Breast epithelium (tissue), 4 donors: ENCODE measurements at regions not wholly inside any gene's neighbourhood (a gene's known extent, or its start where the extent isn't known, plus 50 kb on each side); places are given as distances from the start of the nearest gene placed in this dataset.
"Not testable (repeated sequence)": the region's sequence is repeated elsewhere in the genome, so short reads cannot be mapped to it uniquely, and the experiment has no call there.

Experiments
- DNase-seq, 2 donors: peaks; one replicate each; pipeline ENCODE4 v3.0.0-alpha.2; 2019; ENCODE audit warnings: low spot score in 2 of 2
- H3K27ac ChIP-seq, 2 donors: fragments of 200-600 bp; sonication (generic) in 1 of 2; one replicate each; pipeline ENCODE4 v1.5.1; 2016 to 2019; ENCODE audit warnings: mild to moderate bottlenecking in 1 of 2
- H3K27me3 ChIP-seq, 2 donors: fragments of 200-600 bp; sonication (generic) in 1 of 2; one replicate each; pipeline versions ENCODE4 v1.5.1 to v1.6.0; 2017 to 2019; ENCODE audit warnings: control low read depth in 1 of 2, mild to moderate bottlenecking in 1 of 2
- H3K36me3 ChIP-seq: fragments of 200-600 bp; one replicate; pipeline ENCODE4 v1.5.1; 2019
- H3K4me1 ChIP-seq, 2 donors: fragments of 200-600 bp; sonication (generic); one replicate each; pipeline ENCODE4 v1.5.1; 2016 to 2019; ENCODE audit warnings: control low read depth in 1 of 2
- H3K4me3 ChIP-seq, 3 donors: fragments of 200-600 bp; sonication (generic); 1 replicate in 2 of 3; 2 replicates in 1 of 3; pipeline ENCODE4 v1.5.1; 2016 to 2019; ENCODE audit warnings: mild to moderate bottlenecking in 3 of 3, moderate library complexity in 2 of 3
- H3K9me3 ChIP-seq, 2 donors: fragments of 200-600 bp; sonication (generic) in 1 of 2; one replicate each; pipeline ENCODE4 v1.5.1; 2016 to 2019; ENCODE audit warnings: control low read depth in 1 of 2
- POLR2A ChIP-seq: fragments of 450-650 bp; IDR thresholded peaks from one replicate; pipeline ENCODE4 v1.6.1; 2016; ENCODE audit warnings: antibody characterized with exemption, mild to moderate bottlenecking, moderate library complexity
- POLR2AphosphoS5 ChIP-seq, 3 donors: sonication (generic); formaldehyde crosslinking; IDR thresholded peaks; one replicate each; pipeline ENCODE4 v1.6.1; 2017; ENCODE audit warnings: antibody characterized with exemption in 3 of 3
- intact Hi-C: fragments of 100-400 bp; cut with DNase I; formaldehyde crosslinking; loops from one replicate; pipeline ENCODE4 v1.15.1; 2023; ENCODE audit warnings: low total_unique reads
- TF ChIP-seq, protein P1 (sequence below), 3 donors: fragments of 450-650 bp; IDR thresholded peaks; one replicate each; pipeline ENCODE4 v1.5.1; 2016 to 2017; ENCODE audit warnings: antibody characterized with exemption in 3 of 3, mild to moderate bottlenecking in 3 of 3, moderate library complexity in 3 of 3

GRCh38 chr2:111519071-111519470, 364.9 kb downstream of the ANAPC1 start:
- Histone ChIP-seq H3K4me3 (no peak overlapping the region), H3K27me3 (no peaks in the 10 kb centered on the region), H3K27ac (no peak overlapping the region), H3K36me3 (no peaks in the 10 kb centered on the region), H3K9me3 (no peaks in the 10 kb centered on the region), H3K4me1 (peaks cover 0 to 3% of the 10 kb centered on the region in 2 donors)
- intact Hi-C loops: no loop called here
- no peak for TF ChIP-seq POLR2A
- no peak for TF ChIP-seq POLR2AphosphoS5 (IDR thresholded peaks at IDR 0.05)
- TF ChIP-seq, protein P1, sequence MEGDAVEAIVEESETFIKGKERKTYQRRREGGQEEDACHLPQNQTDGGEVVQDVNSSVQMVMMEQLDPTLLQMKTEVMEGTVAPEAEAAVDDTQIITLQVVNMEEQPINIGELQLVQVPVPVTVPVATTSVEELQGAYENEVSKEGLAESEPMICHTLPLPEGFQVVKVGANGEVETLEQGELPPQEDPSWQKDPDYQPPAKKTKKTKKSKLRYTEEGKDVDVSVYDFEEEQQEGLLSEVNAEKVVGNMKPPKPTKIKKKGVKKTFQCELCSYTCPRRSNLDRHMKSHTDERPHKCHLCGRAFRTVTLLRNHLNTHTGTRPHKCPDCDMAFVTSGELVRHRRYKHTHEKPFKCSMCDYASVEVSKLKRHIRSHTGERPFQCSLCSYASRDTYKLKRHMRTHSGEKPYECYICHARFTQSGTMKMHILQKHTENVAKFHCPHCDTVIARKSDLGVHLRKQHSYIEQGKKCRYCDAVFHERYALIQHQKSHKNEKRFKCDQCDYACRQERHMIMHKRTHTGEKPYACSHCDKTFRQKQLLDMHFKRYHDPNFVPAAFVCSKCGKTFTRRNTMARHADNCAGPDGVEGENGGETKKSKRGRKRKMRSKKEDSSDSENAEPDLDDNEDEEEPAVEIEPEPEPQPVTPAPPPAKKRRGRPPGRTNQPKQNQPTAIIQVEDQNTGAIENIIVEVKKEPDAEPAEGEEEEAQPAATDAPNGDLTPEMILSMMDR (IDR thresholded peaks at IDR 0.05): no peak
- DNase-seq: no peak

DNA sequence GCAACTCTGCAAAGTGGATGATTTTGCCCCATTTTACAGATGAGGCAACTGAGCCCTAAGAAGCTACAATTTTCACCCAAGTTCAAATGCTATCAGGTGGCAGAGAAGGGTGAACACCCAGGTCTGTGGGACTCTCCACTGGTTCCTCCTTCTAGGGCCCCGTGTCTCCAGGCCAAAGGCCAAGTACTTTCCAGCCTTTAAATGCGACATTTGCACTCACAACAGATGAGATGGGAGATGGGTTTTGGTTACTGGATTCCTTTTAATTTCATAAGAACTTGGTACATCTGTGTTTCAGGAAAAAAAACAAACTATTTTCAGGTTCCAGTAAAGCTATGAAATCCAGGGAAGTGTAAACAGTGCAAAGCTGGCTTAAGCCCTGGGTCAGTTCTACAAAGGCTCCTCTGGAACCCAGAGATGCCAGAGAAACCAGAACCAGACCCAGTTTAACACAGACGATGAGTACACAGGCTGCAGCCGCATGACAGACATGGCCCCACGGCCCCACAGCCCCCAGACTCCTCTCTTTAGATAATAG, 361.7 kb downstream of the ANAPC1 start:
- Histone ChIP-seq H3K27me3 (no peaks in the 10 kb centered on the region), H3K27ac (peak overlapping the region in 1 of 2 donors; percentile 74), H3K4me3 (no peak overlapping the region), H3K4me1 (peaks cover 0 to 3% of the 10 kb centered on the region in 2 donors), H3K9me3 (no peaks in the 10 kb centered on the region), H3K36me3 (no peaks in the 10 kb centered on the region)
- intact Hi-C loops: no loop called here
- TF ChIP-seq, protein P1 (IDR thresholded peaks at IDR 0.05): no peak
- TF ChIP-seq POLR2AphosphoS5 (IDR thresholded peaks at IDR 0.05): peak in 1 of 3 donors; percentile 29
- DNase-seq: no peak

DNA sequence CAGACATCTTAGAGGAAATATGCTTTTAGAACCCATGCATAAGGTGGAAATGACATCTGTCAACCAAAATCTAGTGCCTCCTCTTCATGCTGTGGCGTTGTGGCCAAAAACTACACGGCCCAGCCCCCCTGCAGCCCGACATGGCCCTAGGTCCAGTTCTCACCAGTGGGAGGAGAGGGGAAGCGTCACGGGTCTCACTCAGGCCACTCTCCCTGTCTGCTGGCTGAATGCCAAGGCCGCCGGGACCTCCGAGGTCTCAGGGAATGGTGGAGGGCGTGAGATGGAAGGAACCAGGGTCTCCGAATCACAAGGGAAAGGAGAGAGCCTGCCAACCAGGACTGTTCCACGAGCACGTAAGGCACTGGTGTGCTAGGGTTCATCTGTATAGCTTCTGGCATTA, 361.0 kb downstream of the ANAPC1 start:
- no peak overlapping the region for H3K27ac ChIP-seq
- H3K36me3 ChIP-seq: no peaks in the 10 kb centered on the region
- H3K4me1 ChIP-seq: peaks cover 0 to 3% of the 10 kb centered on the region in 2 donors
- H3K27me3 ChIP-seq: no peaks in the 10 kb centered on the region
- intact Hi-C loops: no loop called here
- H3K4me3 ChIP-seq: no peak overlapping the region
- H3K9me3 ChIP-seq: no peaks in the 10 kb centered on the region
- no peak for TF ChIP-seq POLR2A
- TF ChIP-seq, protein P1 (IDR thresholded peaks at IDR 0.05): no peak
- no peak for DNase-seq

- DNase-seq, H3K9me3 ChIP-seq, H3K27ac ChIP-seq, H3K36me3 ChIP-seq, H3K4me3 ChIP-seq, H3K27me3 ChIP-seq, intact Hi-C loops, H3K4me1 ChIP-seq: not testable (repeated sequence)
These were observed 359.0 kb downstream of the ANAPC1 start for GRCh38 chr2:111525026-111525425.

DNA sequence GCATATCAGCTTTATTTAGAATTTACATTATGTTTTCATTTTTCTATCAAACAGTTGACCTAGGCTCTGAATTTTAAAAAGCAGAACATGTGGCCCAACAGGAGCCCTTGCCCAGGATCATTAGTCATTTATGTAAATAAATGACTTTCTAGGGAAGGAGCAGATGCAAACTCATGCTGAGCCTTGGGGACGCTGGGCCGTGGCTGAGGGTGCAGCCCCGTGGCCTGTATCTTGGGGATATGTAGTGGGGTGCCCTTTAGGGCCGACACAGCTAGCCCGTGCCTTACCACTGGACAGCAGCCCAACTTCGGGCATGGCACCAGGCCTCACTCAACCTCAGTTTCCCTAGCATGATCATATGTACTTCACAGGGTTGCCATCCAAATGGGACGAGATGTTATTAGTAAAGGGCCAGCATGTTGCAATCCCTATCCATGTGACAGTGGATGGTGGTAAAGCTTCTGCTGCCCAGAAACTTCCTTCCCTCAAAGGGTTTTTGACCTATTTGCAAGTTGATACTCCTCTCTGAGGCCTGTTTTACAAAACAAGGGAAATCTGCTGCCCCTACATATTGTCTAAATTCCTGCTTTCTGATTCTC, 357.9 kb downstream of the ANAPC1 start:
- H3K27me3 ChIP-seq, DNase-seq, intact Hi-C loops: not testable (repeated sequence)

DNA sequence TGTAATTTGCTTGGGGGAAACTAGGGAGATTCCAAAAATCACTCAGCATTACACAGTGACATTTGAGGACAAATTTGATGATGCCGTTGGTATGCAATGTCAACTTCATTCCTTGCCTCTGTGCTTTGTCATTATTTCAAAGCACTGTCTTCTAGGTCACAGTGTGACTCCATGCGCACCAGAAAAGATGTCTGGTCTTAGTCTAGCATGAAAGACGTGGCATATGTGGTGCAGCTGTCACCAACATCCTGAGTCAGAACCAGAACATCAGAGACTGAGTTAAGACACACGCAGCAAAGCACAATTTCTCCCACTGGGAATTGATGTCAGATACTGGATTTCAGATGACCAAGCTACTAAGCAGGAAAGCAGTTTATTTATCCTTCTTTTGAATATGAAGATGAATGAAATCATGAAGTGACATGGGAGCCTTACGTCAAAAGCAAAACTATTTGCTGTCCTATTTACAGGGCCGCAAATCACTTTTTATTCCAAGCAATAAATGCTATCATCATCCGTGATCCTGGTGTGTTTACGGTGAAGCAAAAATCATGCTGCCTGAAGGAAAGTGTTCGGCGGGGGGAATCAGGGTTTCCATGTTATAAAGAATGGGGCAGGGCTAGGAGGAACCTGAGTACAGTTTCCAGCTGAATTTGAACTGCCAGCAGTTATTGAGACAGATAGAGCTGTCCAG, 356.1 kb downstream of the ANAPC1 start:
- intact Hi-C loops, H3K36me3 ChIP-seq, H3K27me3 ChIP-seq, H3K27ac ChIP-seq, DNase-seq, H3K4me3 ChIP-seq, H3K4me1 ChIP-seq, H3K9me3 ChIP-seq: not testable (repeated sequence)

More for the DNA sequence above, 357.9 kb downstream of the ANAPC1 start:
- not testable (repeated sequence) for H3K4me1 ChIP-seq, H3K36me3 ChIP-seq, H3K9me3 ChIP-seq, H3K4me3 ChIP-seq, H3K27ac ChIP-seq

GRCh38 chr2:111529022-111529421, 355.0 kb downstream of the ANAPC1 start:
- H3K9me3 ChIP-seq, H3K27ac ChIP-seq, DNase-seq, H3K27me3 ChIP-seq, H3K4me3 ChIP-seq, H3K4me1 ChIP-seq, H3K36me3 ChIP-seq, intact Hi-C loops: not testable (repeated sequence)

DNA sequence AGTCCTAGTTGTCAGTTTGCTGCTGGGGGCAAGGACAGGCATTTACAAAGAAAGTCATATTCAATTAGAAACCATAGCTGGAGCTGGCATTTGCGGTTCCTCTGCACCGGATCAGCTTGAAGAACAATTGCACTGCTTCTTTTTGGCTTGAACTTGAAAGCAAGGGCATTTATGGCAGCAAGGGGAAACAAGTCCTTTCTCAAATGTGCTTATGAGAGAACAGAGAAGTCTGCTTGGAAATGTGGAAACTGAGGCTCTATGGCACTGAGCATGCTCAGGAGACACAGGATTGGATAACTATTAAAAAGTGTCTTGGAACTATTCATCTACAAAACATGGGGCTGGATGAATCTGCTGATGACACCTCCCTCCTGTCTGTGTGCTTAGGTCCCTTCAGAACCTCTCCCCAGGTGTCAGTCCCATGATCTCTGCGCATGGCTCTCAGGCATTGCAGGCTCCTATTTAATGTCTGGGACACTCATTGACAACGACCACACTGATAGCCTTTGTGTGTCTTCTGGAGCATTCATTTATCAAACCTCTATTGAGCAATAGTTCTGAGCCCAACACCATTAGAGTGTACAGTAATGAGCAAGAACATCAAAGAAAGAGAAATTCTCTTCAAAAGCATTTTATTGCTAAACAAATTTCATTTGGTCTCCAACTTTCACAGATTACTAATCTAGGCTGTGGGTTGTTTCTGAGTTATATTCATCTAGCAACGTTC, 353.6 kb downstream of the ANAPC1 start:
- H3K27ac ChIP-seq, H3K4me1 ChIP-seq, H3K9me3 ChIP-seq, H3K27me3 ChIP-seq, H3K36me3 ChIP-seq, H3K4me3 ChIP-seq, intact Hi-C loops, DNase-seq: not testable (repeated sequence)

DNA sequence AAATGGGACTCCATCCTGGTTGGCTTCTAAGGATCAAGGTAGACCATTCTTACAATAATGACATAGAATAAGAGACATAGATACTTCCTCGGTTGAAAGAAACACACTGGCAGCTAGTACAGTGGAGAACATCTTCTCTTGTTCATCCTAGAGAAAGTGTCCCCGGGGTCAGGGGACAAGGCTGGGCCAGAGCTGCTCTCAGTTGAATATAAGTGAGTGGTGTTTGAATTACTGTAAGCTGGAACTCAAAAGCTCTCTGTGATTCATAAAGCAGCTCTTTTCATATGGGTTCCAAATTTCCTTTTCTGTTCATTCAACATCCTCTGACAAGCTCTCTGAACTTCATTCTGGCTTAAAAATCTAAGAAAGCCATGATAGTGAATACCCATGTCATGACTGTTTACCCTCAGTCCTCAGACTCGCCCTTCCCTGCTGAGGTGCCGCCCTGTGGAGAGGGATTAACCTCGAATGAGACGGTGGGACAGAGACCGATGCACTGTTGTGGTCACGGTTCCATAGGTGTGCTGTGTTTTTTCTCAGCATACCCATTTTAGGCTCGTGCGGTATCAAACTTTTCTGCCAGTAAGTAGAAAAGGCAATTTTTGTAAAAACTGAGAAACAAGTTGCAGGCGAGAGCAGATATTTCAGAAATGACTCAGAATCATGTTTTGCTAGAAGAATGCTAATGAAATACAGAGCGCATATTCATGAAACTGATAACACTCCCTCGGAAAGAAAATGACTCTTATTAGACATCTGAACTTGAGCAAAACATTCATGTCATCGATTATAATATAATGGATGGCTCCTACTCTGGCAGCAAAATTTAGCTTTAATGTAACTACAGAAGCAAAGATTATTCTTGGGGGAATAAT, 351.1 kb downstream of the ANAPC1 start:
- intact Hi-C loops, H3K27me3 ChIP-seq, H3K9me3 ChIP-seq, DNase-seq, H3K36me3 ChIP-seq, H3K4me3 ChIP-seq, H3K4me1 ChIP-seq: not testable (repeated sequence)
- H3K27ac ChIP-seq: peak overlapping the region; percentile 57 to 62
